ENCODE measurements at regions not wholly inside any gene's neighbourhood (a gene's known extent, or its start where the extent isn't known, plus 50 kb on each side); places are given as distances from the start of the nearest gene placed in this dataset.

- Histone ChIP-seq H3K9ac (ENCODE audit: low read length) (no peak overlapping the region), H3K4me3 (ENCODE audit: low read length) (no peak overlapping the region), H2AK5ac (ENCODE audit: low read length) (no peak overlapping the region), H3K27me3 (ENCODE audit: insufficient read depth, low read length, poor library complexity) (no peaks in the 10 kb centered on the region), H3K23ac (ENCODE audit: low read length) (no peak overlapping the region), H3K79me1 (ENCODE audit: low read length) (no peaks in the 10 kb centered on the region), H3K36me3 (ENCODE audit: control insufficient read depth, insufficient read depth, low read length) (no peaks in the 10 kb centered on the region), H3K79me2 (ENCODE audit: control insufficient read depth, insufficient read depth, low read length) (no peaks in the 10 kb centered on the region), H2BK15ac (replicated peaks; ENCODE audit: low read depth) (no peak overlapping the region), H3K4ac (ENCODE audit: low read depth, low read length) (no peak overlapping the region), H3K18ac (ENCODE audit: low read length) (no peak overlapping the region), H4K5ac (ENCODE audit: low read length) (no peak overlapping the region), H3K4me1 (ENCODE audit: control insufficient read depth, low read depth, low read length) (no peaks in the 10 kb centered on the region), H3K27ac (ENCODE audit: low read depth, low read length) (no peak overlapping the region), H3K4me2 (ENCODE audit: low read length) (no peak overlapping the region), H4K8ac (ENCODE audit: low read depth, low read length) (no peak overlapping the region), H2BK5ac (ENCODE audit: low read length) (no peak overlapping the region), H2BK120ac (ENCODE audit: low read depth, low read length) (no peak overlapping the region), H3K56ac (ENCODE audit: low read length) (no peak overlapping the region)
- no peak for DNase-seq
- WGBS (ENCODE audit: extremely low coverage, insufficient coverage, low lambda C conversion rate): no CpG with 5 or more reads among the region's 5 CpGs
Measured at GRCh38 chr2:219775506-219775905, 148.1 kb downstream of the SLC4A3 start.

GRCh38 chr2:219777388-219777787 lies 150.0 kb downstream of the SLC4A3 start:
- Histone ChIP-seq H3K27me3 (ENCODE audit: insufficient read depth, low read length, poor library complexity) (no peaks in the 10 kb centered on the region), H3K9ac (ENCODE audit: low read length) (no peak overlapping the region), H4K5ac (ENCODE audit: low read length) (no peak overlapping the region), H4K8ac (ENCODE audit: low read depth, low read length) (no peak overlapping the region), H3K4me2 (ENCODE audit: low read length) (no peak overlapping the region), H2BK120ac (ENCODE audit: low read depth, low read length) (no peak overlapping the region), H3K23ac (ENCODE audit: low read length) (no peak overlapping the region), H3K4me1 (ENCODE audit: control insufficient read depth, low read depth, low read length) (no peaks in the 10 kb centered on the region), H3K4ac (ENCODE audit: low read depth, low read length) (no peak overlapping the region), H3K4me3 (ENCODE audit: low read length) (no peak overlapping the region), H2AK5ac (ENCODE audit: low read length) (no peak overlapping the region), H2BK15ac (replicated peaks; ENCODE audit: low read depth) (no peak overlapping the region), H3K56ac (ENCODE audit: low read length) (no peak overlapping the region), H2BK5ac (ENCODE audit: low read length) (no peak overlapping the region), H3K27ac (ENCODE audit: low read depth, low read length) (no peak overlapping the region), H3K36me3 (ENCODE audit: control insufficient read depth, insufficient read depth, low read length) (no peaks in the 10 kb centered on the region), H3K18ac (ENCODE audit: low read length) (no peak overlapping the region), H3K79me1 (ENCODE audit: low read length) (no peaks in the 10 kb centered on the region), H3K79me2 (ENCODE audit: control insufficient read depth, insufficient read depth, low read length) (no peaks in the 10 kb centered on the region)
- WGBS (ENCODE audit: extremely low coverage, insufficient coverage, low lambda C conversion rate): no CpG with 5 or more reads among the region's 2 CpGs
- DNase-seq: no peak

GRCh38 chr2:219778189-219778588 lies 150.8 kb downstream of the SLC4A3 start:
- Histone ChIP-seq H3K4me3 (ENCODE audit: low read length) (no peak overlapping the region), H3K18ac (ENCODE audit: low read length) (no peak overlapping the region), H2BK5ac (ENCODE audit: low read length) (no peak overlapping the region), H4K5ac (ENCODE audit: low read length) (no peak overlapping the region), H3K23ac (ENCODE audit: low read length) (no peak overlapping the region), H3K4ac (ENCODE audit: low read depth, low read length) (no peak overlapping the region), H2BK120ac (ENCODE audit: low read depth, low read length) (peak overlapping the region; percentile 56), H3K4me1 (ENCODE audit: control insufficient read depth, low read depth, low read length) (no peaks in the 10 kb centered on the region), H3K36me3 (ENCODE audit: control insufficient read depth, insufficient read depth, low read length) (no peaks in the 10 kb centered on the region), H4K8ac (ENCODE audit: low read depth, low read length) (no peak overlapping the region), H3K27ac (ENCODE audit: low read depth, low read length) (no peak overlapping the region), H3K79me2 (ENCODE audit: control insufficient read depth, insufficient read depth, low read length) (no peaks in the 10 kb centered on the region), H2AK5ac (ENCODE audit: low read length) (no peak overlapping the region), H3K27me3 (ENCODE audit: insufficient read depth, low read length, poor library complexity) (no peaks in the 10 kb centered on the region), H2BK15ac (replicated peaks; ENCODE audit: low read depth) (no peak overlapping the region), H3K56ac (ENCODE audit: low read length) (no peak overlapping the region), H3K79me1 (ENCODE audit: low read length) (no peaks in the 10 kb centered on the region), H3K9ac (ENCODE audit: low read length) (no peak overlapping the region), H3K4me2 (ENCODE audit: low read length) (no peak overlapping the region)
- DNase-seq: no peak
- WGBS (ENCODE audit: extremely low coverage, insufficient coverage, low lambda C conversion rate): no CpG with 5 or more reads among the region's 2 CpGs

GRCh38 chr2:219782737-219783348 lies 155.4 kb downstream of the SLC4A3 start:
- no peak overlapping the region for H4K5ac ChIP-seq (ENCODE audit: low read length)
- H3K56ac ChIP-seq (ENCODE audit: low read length): no peak overlapping the region
- H2BK15ac ChIP-seq (replicated peaks; ENCODE audit: low read depth): no peak overlapping the region

GRCh38 chr2:219783359-219783975 lies 156.0 kb downstream of the SLC4A3 start:
- H3K79me2 ChIP-seq (ENCODE audit: control insufficient read depth, insufficient read depth, low read length): no peaks in the 10 kb centered on the region
- no peak overlapping the region for H2AK5ac ChIP-seq (ENCODE audit: low read length)
- H3K56ac ChIP-seq (ENCODE audit: low read length): no peak overlapping the region
- no peak overlapping the region for H3K9ac ChIP-seq (ENCODE audit: low read length)
- no peaks in the 10 kb centered on the region for H3K27me3 ChIP-seq (ENCODE audit: insufficient read depth, low read length, poor library complexity)
- H2BK15ac ChIP-seq (replicated peaks; ENCODE audit: low read depth): no peak overlapping the region
- no peak overlapping the region for H3K4me2 ChIP-seq (ENCODE audit: low read length)
- no peak for DNase-seq
- no peaks in the 10 kb centered on the region for H3K4me1 ChIP-seq (ENCODE audit: control insufficient read depth, low read depth, low read length)
- no peaks in the 10 kb centered on the region for H3K36me3 ChIP-seq (ENCODE audit: control insufficient read depth, insufficient read depth, low read length)
- H2BK120ac ChIP-seq (ENCODE audit: low read depth, low read length): no peak overlapping the region
- no peak overlapping the region for H3K23ac ChIP-seq (ENCODE audit: low read length)
- H3K18ac ChIP-seq (ENCODE audit: low read length): no peak overlapping the region
- H4K8ac ChIP-seq (ENCODE audit: low read depth, low read length): no peak overlapping the region
- no CpG with 5 or more reads among the region's 4 CpGs for WGBS (ENCODE audit: extremely low coverage, insufficient coverage, low lambda C conversion rate)
- no peak overlapping the region for H3K27ac ChIP-seq (ENCODE audit: low read depth, low read length)
- H3K4me3 ChIP-seq (ENCODE audit: low read length): no peak overlapping the region
- H3K79me1 ChIP-seq (ENCODE audit: low read length): no peaks in the 10 kb centered on the region
- no peak overlapping the region for H2BK5ac ChIP-seq (ENCODE audit: low read length)
- no peak overlapping the region for H3K4ac ChIP-seq (ENCODE audit: low read depth, low read length)
- H4K5ac ChIP-seq (ENCODE audit: low read length): no peak overlapping the region

More at GRCh38 chr2:219782737-219783348, 155.4 kb downstream of the SLC4A3 start:
- DNase-seq: no peak
- H3K9ac ChIP-seq (ENCODE audit: low read length): no peak overlapping the region
- no peak overlapping the region for H4K8ac ChIP-seq (ENCODE audit: low read depth, low read length)
- no peaks in the 10 kb centered on the region for H3K27me3 ChIP-seq (ENCODE audit: insufficient read depth, low read length, poor library complexity)
- H3K79me1 ChIP-seq (ENCODE audit: low read length): no peaks in the 10 kb centered on the region
- H3K4me3 ChIP-seq (ENCODE audit: low read length): no peak overlapping the region
- H3K4me1 ChIP-seq (ENCODE audit: control insufficient read depth, low read depth, low read length): no peaks in the 10 kb centered on the region
- no peak overlapping the region for H3K18ac ChIP-seq (ENCODE audit: low read length)
- no peak overlapping the region for H3K27ac ChIP-seq (ENCODE audit: low read depth, low read length)
- no peaks in the 10 kb centered on the region for H3K36me3 ChIP-seq (ENCODE audit: control insufficient read depth, insufficient read depth, low read length)
- no peak overlapping the region for H3K23ac ChIP-seq (ENCODE audit: low read length)
- no peak overlapping the region for H3K4me2 ChIP-seq (ENCODE audit: low read length)
- no peak overlapping the region for H2BK120ac ChIP-seq (ENCODE audit: low read depth, low read length)
- H3K4ac ChIP-seq (ENCODE audit: low read depth, low read length): no peak overlapping the region
- no CpG with 5 or more reads among the region's 7 CpGs for WGBS (ENCODE audit: extremely low coverage, insufficient coverage, low lambda C conversion rate)
- H2BK5ac ChIP-seq (ENCODE audit: low read length): no peak overlapping the region
- no peak overlapping the region for H2AK5ac ChIP-seq (ENCODE audit: low read length)
- H3K79me2 ChIP-seq (ENCODE audit: control insufficient read depth, insufficient read depth, low read length): no peaks in the 10 kb centered on the region

- Histone ChIP-seq H3K79me2 (ENCODE audit: control insufficient read depth, insufficient read depth, low read length) (no peaks in the 10 kb centered on the region), H3K27me3 (ENCODE audit: insufficient read depth, low read length, poor library complexity) (no peaks in the 10 kb centered on the region), H3K4me2 (ENCODE audit: low read length) (no peak overlapping the region), H3K23ac (ENCODE audit: low read length) (no peak overlapping the region), H3K79me1 (ENCODE audit: low read length) (no peaks in the 10 kb centered on the region), H3K56ac (ENCODE audit: low read length) (no peak overlapping the region), H2BK15ac (replicated peaks; ENCODE audit: low read depth) (no peak overlapping the region), H3K18ac (ENCODE audit: low read length) (no peak overlapping the region), H3K4ac (ENCODE audit: low read depth, low read length) (no peak overlapping the region), H3K4me1 (ENCODE audit: control insufficient read depth, low read depth, low read length) (no peaks in the 10 kb centered on the region), H2AK5ac (ENCODE audit: low read length) (no peak overlapping the region), H2BK120ac (ENCODE audit: low read depth, low read length) (no peak overlapping the region), H4K8ac (ENCODE audit: low read depth, low read length) (no peak overlapping the region), H3K4me3 (ENCODE audit: low read length) (no peak overlapping the region), H3K36me3 (ENCODE audit: control insufficient read depth, insufficient read depth, low read length) (no peaks in the 10 kb centered on the region), H4K5ac (ENCODE audit: low read length) (no peak overlapping the region), H3K9ac (ENCODE audit: low read length) (no peak overlapping the region), H3K27ac (ENCODE audit: low read depth, low read length) (no peak overlapping the region), H2BK5ac (ENCODE audit: low read length) (no peak overlapping the region)
- no CpG with 5 or more reads among the region's 6 CpGs for WGBS (ENCODE audit: extremely low coverage, insufficient coverage, low lambda C conversion rate)
- no peak for DNase-seq
Measured at GRCh38 chr2:219784178-219784577, 156.7 kb downstream of the SLC4A3 start.

Data from mesendoderm (in vitro differentiated cells).